DOHH2 (cell line): ENCODE measurements at regions not wholly inside any gene's neighbourhood (a gene's known extent, or its start where the extent isn't known, plus 50 kb on each side); places are given as distances from the start of the nearest gene placed in this dataset.
"Not testable (repeated sequence)": the region's sequence is repeated elsewhere in the genome, so short reads cannot be mapped to it uniquely, and the experiment has no call there.

ENCODE experiments used
- H3F3A ChIP-seq: fragments of 200-600 bp; sonication (generic), shearing (Covaris generic); 2 replicates; pipeline ENCODE4 v1.6.0; 2016; ENCODE audit warnings: antibody characterized with exemption, mild to moderate bottlenecking; ENCODE audit not compliant: control insufficient read depth, insufficient read depth
- H3K27ac ChIP-seq: fragments of 200-600 bp; sonication (generic); 2 replicates; pipeline ENCODE4 v1.5.1; 2014; ENCODE audit warnings: low read depth, mild to moderate bottlenecking, low read length, moderate library complexity
- H3K27me3 ChIP-seq: fragments of 200-600 bp; sonication (generic); 2 replicates; pipeline ENCODE4 v1.6.1; 2014; ENCODE audit warnings: mild to moderate bottlenecking, low read length, mixed read lengths; ENCODE audit not compliant: control insufficient read depth
- H3K36me3 ChIP-seq: fragments of 200-600 bp; sonication (generic); 2 replicates; pipeline ENCODE4 v1.6.1; 2014; ENCODE audit warnings: mild to moderate bottlenecking, low read length, moderate library complexity, mixed read lengths; ENCODE audit not compliant: control insufficient read depth
- H3K4me1 ChIP-seq: fragments of 200-600 bp; sonication (generic); 2 replicates; pipeline ENCODE4 v1.6.1; 2014; ENCODE audit warnings: mild to moderate bottlenecking, low read length, mixed read lengths; ENCODE audit not compliant: control insufficient read depth
- H3K4me2 ChIP-seq: fragments of 200-600 bp; sonication (generic); 2 replicates; pipeline ENCODE4 v1.6.0; 2014; ENCODE audit warnings: mild to moderate bottlenecking, low read length, moderate library complexity
- H3K4me3 ChIP-seq: fragments of 200-600 bp; sonication (generic); 2 replicates; pipeline ENCODE4 v1.5.1; 2014; ENCODE audit warnings: mild to moderate bottlenecking, low read length, mixed read lengths
- H3K79me2 ChIP-seq: fragments of 200-600 bp; sonication (generic); 2 replicates; pipeline ENCODE4 v1.6.1; 2014; ENCODE audit warnings: mild to moderate bottlenecking, low read length, mixed read lengths; ENCODE audit not compliant: control insufficient read depth
- H3K9me2 ChIP-seq: fragments of 200-600 bp; sonication (generic); replicated peaks from 2 replicates; pipeline ENCODE4 v1.6.1; 2014; ENCODE audit warnings: mild to moderate bottlenecking, low read length, mixed read lengths; ENCODE audit not compliant: control insufficient read depth
- H3K9me3 ChIP-seq: fragments of 200-600 bp; sonication (generic); 2 replicates; pipeline ENCODE4 v1.6.1; 2014; ENCODE audit warnings: antibody characterized with exemption, low read length, mixed read lengths; ENCODE audit not compliant: control insufficient read depth, insufficient read depth
- H4K20me1 ChIP-seq: fragments of 200-600 bp; sonication (generic); 2 replicates; pipeline ENCODE4 v1.6.0; 2014; ENCODE audit warnings: low read depth, mild to moderate bottlenecking, antibody characterized with exemption, low read length, moderate library complexity; ENCODE audit not compliant: control insufficient read depth, insufficient read depth
- CTCF ChIP-seq: fragments of 200-600 bp; sonication (generic); IDR thresholded peaks from one replicate; pipeline ENCODE4 v1.5.1; 2014; ENCODE audit warnings: antibody characterized with exemption, mild to moderate bottlenecking, low read depth, low read length; ENCODE audit not compliant: poor library complexity, severe bottlenecking
- EZH2phosphoT487 ChIP-seq: fragments of 200-600 bp; sonication (generic); IDR thresholded peaks from 2 replicates; pipeline ENCODE4 v1.6.1; 2017; ENCODE audit warnings: borderline replicate concordance, mild to moderate bottlenecking, antibody characterized with exemption, low read length, moderate library complexity, mixed read lengths

- no peak overlapping the region for H3K4me2 ChIP-seq
- no peak overlapping the region for H3K4me3 ChIP-seq
- H3K9me2 ChIP-seq = no peaks in the 10 kb centered on the region
- H3K9me3 ChIP-seq = no peaks in the 10 kb centered on the region
- TF ChIP-seq EZH2phosphoT487 (no peak), CTCF (no peak)
- H3K27me3 ChIP-seq = no peaks in the 10 kb centered on the region
- H3K4me1 ChIP-seq = no peaks in the 10 kb centered on the region
- H4K20me1 ChIP-seq = no peaks in the 10 kb centered on the region
- no peaks in the 10 kb centered on the region for H3F3A ChIP-seq
- no peaks in the 10 kb centered on the region for H3K36me3 ChIP-seq
- no peaks in the 10 kb centered on the region for H3K79me2 ChIP-seq
- H3K27ac ChIP-seq = no peak overlapping the region
Observed at GRCh38 chr3:74978684-74979083, 364.2 kb upstream of the CNTN3 start.

DNA sequence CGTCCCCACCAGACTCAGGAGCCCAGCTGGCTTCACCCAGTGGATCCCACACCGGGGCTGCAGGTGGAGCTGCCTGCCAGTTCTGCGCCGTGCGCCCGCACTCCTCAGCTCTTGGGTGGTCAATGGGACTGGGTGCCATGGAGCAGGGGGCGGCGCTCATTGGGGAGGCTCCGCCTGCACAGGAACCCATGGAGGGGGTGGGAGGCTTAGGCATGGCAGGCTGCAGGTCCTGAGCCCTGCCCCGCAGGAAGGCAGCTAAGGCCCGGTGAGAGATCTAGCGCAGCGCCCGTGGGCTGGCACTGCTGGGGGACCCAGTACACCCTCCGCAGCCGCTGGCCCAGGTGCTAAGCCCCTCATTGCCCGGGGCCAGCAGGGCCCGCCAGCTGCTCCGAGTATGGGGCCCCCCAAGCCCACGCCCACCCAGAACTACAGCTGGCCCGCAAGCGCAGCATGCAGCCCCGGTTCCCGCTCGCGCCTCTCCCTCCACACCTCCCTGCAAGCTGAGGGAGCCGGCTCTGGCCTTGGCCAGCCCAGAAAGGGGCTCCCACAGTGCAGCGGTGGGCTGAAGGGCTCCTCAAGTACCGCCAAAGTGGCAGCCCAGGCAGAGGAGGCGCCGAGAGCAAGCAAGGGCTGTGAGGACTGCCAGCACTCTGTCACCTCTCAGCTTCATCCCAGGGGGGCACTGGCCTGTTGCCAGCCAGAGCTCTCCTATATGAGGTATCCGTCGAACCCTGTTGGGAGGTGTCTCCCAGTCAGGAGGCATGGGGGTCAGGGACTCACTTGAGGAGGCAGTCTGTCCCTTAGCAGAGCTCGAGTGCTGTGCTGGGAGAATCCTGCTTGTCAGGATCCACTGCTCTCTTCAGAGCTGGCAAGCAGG lies 370.8 kb upstream of the CNTN3 start:
- H3K27me3 ChIP-seq, H3F3A ChIP-seq, H3K27ac ChIP-seq, H3K36me3 ChIP-seq, H3K4me3 ChIP-seq, H3K4me1 ChIP-seq, H3K79me2 ChIP-seq, H4K20me1 ChIP-seq, H3K4me2 ChIP-seq, H3K9me3 ChIP-seq, H3K9me2 ChIP-seq: not testable (repeated sequence)

DNA sequence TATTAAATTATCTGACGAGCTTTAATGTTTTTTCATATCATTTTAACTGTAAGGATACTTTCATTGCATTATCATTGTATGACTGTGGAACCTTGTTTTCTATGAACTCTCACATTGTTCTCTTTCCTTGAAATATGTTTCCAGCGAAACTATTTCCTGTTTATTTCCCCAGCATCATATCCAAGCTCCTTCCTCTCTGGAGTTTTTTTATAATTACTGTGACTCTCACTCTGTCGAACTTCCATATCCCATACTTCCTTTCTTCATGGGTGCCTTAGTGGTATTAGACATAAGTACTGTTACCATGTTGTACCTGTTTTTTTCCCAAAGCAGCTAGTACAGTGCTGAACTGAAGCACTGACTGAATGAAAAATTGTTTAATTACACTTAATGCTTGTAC lies 373.6 kb upstream of the CNTN3 start:
- H3K9me2 ChIP-seq = no peaks in the 10 kb centered on the region
- H3K27ac ChIP-seq = no peak overlapping the region
- H3F3A ChIP-seq = no peaks in the 10 kb centered on the region
- no peaks in the 10 kb centered on the region for H3K79me2 ChIP-seq
- no peaks in the 10 kb centered on the region for H3K9me3 ChIP-seq
- no peaks in the 10 kb centered on the region for H3K36me3 ChIP-seq
- H4K20me1 ChIP-seq = no peaks in the 10 kb centered on the region
- no peaks in the 10 kb centered on the region for H3K4me1 ChIP-seq
- H3K27me3 ChIP-seq = no peaks in the 10 kb centered on the region
- H3K4me2 ChIP-seq = no peak overlapping the region
- no peak overlapping the region for H3K4me3 ChIP-seq
- TF ChIP-seq EZH2phosphoT487 = no peak
- TF ChIP-seq CTCF = no peak

DNA sequence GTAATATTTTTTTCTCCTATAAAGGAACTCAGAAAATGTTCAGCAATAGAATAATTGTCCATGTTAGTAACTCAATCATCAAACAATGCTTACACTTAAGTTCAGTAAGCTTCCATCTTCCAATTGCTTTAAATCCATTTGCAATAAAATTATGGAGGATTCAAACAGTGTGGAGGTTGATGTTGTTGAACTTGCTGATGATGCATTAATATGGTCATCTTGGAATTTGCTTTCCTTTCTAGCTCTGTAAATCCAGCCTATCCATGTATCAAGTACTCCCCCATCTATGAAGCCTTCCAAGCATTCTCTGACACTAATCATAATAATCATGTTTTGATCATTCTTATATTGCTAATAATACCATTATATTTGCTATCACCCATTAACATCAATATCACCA lies 378.4 kb upstream of the CNTN3 start:
- Histone ChIP-seq H3K27me3 (no peaks in the 10 kb centered on the region), H3F3A (no peaks in the 10 kb centered on the region)
- no peak for TF ChIP-seq CTCF
- TF ChIP-seq EZH2phosphoT487 = no peak

More for the DNA sequence above, 378.4 kb upstream of the CNTN3 start:
- no peaks in the 10 kb centered on the region for H3K36me3 ChIP-seq
- H3K4me1 ChIP-seq = no peaks in the 10 kb centered on the region
- no peak overlapping the region for H3K4me3 ChIP-seq
- H4K20me1 ChIP-seq = no peaks in the 10 kb centered on the region
- no peaks in the 10 kb centered on the region for H3K79me2 ChIP-seq
- H3K4me2 ChIP-seq = no peak overlapping the region
- no peaks in the 10 kb centered on the region for H3K9me2 ChIP-seq
- H3K9me3 ChIP-seq = no peaks in the 10 kb centered on the region
- no peak overlapping the region for H3K27ac ChIP-seq
